HG03064 (cell line): ENCODE measurements at regions not wholly inside any gene's neighbourhood (a gene's known extent, or its start where the extent isn't known, plus 50 kb on each side); places are given as distances from the start of the nearest gene placed in this dataset.
"Not testable (repeated sequence)": the region's sequence is repeated elsewhere in the genome, so short reads cannot be mapped to it uniquely, and the experiment has no call there.

Source experiments
- ATAC-seq: cut with Tn5 transposase; IDR thresholded peaks from one replicate; pipeline ENCODE4 v1.9.1; 2021; ENCODE audit warnings: low read depth; ENCODE audit not compliant: unreplicated experiment

DNA sequence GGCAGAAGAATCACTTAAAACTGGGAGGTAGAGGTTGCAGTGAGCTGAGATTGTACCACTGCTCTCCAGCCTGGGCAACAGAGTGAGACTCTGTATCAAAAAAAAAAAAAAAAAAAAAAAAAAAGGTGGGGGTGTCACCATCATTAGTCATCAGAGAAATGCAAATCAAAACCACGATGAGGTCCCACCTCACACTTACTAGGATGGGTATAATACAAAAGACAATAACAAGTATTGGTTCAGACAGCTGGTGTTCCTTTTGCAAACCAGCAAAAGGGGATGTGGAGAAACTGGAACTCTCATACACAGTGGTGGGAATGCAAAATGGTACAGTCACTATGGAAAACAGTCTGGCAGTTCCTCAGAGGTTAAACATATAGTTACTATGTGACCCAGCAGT, 78.7 kb upstream of the TSC22D2 start:
- ATAC-seq: no peak

DNA sequence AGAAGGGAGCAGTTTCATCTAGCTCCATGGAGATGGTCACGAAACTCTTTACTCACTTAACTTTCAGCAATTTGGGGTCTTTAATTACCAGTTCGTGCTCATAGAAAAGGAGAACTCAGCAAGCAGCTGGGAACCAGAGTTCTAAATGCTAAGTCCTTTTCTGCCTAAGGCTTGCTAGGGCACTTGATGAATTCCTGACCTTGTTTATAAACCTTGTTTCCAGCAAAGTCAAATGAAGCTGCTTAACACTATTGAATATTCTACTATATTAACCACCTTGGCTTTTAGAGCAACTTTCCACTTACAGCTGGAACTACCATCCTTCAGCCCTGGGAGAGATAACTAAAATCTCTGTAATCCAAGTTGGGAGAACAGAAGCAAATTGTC, 79.5 kb upstream of the TSC22D2 start:
- no peak for ATAC-seq

DNA sequence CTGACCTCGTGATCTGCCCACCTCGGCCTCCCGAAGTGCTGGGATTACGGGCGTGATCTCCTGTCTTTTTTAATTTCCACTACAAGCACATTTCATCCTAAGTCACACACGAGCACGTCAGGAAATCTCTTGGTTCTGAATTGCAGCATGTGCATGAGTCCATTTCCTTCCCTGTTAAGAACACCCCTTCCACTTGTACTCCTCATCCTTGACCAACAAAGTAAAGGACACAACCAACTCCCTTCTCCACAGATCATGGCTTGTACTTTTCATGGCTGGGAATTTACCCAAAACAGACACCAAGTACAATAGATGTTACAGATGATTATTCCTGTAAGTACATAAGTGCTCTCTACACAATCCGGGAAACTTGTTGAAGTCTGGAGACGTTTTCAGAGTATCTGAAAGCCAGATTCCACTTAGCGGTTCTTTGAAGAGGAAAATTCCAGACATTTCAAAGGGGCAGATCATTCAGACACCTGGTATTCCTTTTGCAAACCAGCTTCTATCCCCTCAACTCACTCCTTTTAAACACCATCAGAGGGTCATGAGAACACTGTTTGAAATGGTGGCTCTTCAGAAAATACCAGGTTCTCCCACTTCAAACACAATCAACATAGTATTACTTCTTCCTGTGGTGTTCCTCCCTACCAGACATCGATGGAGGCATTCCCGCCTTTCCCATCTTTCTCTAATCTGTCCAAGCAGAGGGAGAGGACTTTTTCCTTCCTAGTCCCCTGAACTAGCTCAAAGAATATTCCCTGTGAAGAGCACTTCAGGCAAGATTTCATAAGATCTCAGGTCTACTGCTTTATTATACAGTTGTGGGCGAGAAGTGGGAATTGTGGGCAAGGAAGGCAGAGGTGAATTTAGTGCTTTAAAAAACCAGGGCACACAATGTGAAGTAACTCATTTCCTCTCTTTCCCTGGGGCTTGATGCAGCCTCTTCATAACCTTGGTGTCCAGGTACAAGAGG, 80.1 kb upstream of the TSC22D2 start:
- ATAC-seq: no peak

DNA sequence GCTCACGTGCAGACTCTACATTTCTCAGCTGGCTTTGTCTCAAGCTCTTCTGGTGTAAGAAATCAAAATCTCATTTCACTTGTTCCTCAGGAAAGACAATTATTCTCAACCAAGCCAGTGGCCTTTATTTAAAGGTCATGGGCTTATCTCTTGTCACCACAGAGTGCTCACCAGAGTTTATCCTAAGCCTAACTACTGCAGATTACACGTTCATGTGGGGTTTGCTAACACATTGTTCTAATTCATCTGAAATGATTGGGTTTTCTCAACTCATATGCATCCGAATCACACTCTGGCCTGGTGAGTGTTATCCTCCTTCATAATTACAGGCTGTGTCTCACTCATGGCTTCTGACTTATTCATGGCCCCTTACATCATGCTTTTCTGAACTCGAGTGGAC, 83.3 kb upstream of the TSC22D2 start:
- no peak for ATAC-seq

DNA sequence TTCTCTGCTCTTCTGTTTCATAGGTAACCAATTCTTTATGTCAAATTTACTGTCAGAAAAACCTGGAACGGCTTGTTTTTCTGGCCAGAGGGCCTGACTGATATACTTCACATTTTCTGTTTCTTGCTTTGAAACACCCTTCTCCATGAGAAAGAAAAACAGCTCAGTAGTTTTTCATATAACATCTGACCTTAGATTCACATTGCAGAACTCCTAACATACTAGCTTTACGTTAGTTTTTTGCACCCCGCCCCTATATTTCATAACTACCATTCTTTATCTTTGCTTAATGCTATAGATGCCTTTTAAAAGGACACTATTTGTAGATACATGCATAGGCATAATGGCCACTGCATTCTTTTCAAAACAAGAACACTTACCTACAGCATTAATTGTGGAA, 83.9 kb upstream of the TSC22D2 start:
- ATAC-seq: no peak

DNA sequence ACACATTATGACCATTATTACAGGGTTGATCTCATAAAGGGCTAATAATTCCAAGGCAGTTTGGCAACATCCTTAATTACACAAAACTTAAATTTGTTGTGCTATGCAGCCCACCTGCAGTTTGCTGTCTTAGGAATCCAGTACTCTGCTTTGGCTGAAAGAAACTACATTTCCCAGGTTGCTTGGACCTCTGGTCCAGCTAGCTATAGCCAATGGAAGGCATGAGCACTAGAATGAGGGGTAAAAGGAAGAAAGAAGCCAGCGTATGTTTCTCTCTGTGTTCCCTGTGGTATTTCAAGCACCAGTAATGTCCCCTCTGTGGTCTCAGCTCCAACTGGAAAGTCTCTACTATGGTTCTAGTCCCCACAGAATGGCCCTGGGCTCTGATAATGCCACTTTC, 84.3 kb upstream of the TSC22D2 start:
- no peak for ATAC-seq

DNA sequence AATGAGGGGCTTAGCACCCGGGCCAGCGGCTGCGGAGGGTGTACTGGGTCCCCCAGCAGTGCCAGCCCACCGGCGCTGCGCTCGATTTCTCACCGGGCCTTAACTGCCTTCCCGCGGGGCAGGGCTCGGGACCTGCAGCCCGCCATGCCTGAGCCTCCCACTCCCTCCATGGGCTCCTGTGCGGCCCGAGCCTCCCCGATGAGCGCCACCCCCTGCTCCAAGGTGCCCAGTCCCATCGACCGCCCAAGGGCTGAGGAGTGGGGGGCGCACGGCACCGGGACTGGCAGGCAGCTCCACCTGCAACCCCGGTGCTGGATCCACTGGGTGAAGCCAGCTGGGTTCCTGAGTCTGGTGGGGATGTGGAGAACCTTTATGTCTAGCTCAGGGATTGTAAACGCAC, 85.0 kb upstream of the TSC22D2 start:
- not testable (repeated sequence) for ATAC-seq

DNA sequence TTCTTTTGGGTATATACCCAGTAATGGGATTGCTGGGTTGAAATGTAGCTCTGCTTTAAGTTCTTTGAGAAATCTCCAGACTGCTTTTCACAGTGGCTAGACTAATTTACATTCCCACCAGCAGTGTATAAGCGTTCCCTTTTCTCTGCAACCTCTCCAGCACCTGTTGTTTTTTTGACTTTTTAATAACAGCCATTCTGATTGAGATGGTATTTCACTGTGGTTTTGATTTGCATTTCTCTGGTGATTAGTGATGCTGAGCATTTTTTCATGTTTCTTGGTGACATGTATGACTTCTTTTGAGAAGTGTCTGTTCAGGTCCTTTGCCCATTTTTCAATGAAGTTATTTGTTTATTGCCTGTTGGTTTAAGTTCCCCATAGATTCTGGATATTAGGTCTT, 87.1 kb upstream of the TSC22D2 start:
- not testable (repeated sequence) for ATAC-seq

DNA sequence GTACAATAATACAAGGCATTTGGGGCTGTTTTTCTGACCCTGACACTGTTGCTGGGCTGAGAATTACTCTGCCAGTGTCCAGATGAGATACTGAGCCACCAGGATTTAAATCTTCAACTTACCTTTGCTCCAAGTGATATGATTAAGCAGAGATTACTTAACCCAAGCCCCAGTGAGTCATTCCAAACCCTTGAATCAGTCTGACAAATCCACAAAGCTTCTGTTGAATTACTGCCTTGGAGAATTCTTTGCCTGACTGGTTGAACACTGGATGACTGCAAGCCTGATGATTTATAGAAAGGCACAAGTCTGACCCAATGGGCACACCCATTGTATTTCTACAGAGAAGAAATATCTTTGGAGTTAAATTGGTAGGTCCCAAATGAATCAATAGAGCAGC, 88.2 kb upstream of the TSC22D2 start:
- no peak for ATAC-seq

DNA sequence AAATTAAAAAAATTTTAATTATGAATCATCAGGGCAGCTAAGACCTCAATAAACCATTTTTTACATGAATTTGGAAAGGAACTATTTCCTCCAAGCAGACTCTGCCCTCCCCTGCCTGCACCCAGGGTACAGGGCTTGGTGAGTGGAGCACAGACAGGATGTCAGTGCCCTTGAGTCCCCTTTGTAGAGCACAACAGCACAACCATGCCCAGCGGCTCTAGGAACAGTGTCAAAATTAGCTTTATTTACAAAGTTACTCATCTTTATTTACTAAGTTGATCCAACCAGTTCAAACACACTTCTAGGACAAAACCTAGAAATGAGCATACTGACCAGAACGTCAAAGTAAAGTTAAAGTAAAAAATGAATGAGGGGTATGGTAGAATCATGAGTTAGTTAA, 90.6 kb upstream of the TSC22D2 start:
- no peak for ATAC-seq

DNA sequence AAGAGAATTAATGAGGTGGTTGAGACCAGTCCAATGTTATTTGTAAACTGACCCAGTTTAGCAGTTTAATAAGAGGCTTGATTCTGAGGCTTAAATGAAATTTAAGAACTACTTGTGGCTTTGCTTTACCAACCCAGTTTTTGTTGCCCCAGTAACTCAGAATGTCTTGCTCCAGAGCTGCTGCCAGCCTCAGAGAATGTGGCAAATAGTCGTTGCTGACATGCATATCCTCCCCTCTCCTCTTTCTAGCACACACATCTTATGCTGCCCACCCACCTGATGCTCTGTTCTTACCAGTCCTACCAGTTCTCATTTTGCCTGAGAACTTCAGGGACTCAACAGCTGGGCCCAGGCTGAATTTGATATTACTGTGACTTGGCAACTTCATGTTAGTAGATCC, 92.4 kb upstream of the TSC22D2 start:
- no peak for ATAC-seq

DNA sequence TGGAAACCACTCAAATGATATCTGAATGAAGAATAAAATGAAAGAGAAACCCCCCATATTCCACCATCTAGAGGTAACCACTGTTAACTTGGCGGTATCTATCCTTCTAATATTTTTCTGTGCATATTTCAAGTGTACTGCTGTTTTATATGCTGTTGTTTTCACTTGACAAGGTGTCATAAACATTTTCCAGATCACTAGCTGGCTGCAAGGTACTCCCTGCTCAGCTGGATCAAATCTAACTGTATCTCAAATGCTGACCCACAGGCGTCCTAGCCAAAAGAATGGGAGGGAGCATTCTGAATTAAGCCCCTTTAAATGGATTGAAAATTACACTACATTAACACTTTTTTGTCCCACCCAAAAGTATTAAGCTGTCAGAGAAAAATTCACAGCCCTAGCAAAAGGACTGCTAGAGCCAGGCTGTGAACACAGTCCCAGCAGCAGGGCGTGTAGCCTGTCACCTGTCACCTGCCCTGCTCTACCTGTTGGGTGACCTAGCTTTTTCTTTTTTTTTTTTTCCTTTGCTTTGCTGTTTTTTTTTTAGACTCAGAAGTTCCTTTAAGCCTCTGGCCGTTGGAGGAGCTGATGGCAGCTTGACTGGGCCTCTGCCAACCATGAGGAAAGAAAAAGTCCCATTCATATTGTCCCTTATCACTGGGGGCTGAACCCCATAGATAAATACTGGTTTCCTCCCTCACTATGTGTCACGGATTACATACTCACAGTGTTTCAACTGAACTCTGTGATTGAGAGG, 93.7 kb upstream of the TSC22D2 start:
- ATAC-seq: no peak

DNA sequence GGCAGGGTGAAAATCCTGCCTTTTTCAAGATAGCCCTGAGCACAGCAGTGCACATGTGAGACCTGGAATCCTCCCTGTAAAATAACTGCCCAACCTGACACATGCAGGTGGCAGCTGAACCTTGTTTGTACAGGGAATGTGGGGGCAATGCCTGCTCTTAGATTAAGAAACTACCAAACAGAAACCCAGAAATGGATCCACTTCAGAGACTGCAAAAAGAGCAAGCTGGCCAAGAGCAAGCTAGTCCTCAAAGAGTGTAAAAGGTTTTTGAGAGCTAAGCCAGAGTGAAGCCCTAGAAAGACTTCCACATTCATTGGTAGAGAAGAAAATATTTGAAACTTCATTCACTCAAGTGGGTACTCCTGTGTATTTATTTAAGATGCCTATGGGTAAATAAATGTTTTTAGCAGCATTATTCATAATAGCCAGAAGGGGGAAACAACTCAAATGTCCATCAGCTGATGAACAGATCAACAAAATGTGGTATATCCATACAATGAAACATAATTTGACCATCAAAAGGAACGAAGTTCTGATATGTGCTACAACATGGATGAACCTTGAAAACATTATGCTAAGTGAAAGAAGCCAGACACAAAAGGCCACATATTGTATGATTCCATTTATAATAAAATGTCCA, 96.0 kb upstream of the TSC22D2 start:
- no peak for ATAC-seq

DNA sequence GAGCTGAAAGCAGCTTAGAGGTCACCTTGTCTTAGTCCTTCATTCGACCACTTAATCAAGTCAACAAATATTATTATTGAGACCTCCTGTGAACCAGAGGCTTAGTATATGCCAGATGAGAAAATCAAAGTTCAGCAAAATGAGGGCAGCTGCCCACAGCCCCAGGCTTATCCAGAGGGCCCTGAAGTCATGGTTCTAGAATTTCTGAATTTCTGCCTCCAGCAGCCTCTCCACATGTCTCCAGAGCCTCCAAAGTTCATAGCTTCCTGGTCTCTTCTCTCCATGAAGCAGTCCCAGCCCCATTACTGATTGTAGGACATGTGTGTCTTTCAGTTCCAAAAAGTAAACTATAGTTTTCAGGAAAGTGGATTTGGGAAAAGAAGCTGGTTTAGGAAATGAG, 96.9 kb upstream of the TSC22D2 start:
- no peak for ATAC-seq

DNA sequence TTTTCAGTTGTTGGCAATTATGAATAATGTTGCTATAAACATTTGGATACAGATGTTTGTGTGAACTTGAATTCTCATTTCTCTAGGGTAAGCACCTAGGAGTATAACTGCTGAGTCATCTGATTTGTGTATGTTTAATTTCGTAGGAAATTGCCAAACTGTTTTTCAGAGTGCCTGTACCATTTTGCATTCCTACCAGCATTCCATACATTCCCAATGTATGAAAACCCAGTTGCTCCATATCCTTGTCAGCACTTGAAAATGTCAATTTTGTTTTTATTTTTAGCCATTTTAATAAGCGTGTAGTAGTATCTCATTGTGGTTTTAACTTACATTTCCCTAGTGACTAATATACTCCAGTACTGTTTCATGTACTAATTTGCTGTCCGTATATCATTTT, 98.5 kb upstream of the TSC22D2 start:
- ATAC-seq: no peak

DNA sequence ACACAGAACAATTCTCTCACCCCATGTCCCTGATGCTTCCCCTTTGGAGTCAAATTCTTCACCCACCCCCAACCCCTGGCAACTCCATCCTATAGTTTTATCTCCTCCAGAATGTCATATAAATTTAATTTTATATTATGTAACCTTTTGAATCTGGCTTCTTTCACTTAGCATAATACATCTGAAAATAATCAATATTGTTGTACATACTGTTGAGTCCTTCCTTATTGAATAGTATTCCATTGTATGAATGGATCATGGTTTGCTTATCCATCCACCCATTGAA, 98.9 kb upstream of the TSC22D2 start:
- no peak for ATAC-seq

DNA sequence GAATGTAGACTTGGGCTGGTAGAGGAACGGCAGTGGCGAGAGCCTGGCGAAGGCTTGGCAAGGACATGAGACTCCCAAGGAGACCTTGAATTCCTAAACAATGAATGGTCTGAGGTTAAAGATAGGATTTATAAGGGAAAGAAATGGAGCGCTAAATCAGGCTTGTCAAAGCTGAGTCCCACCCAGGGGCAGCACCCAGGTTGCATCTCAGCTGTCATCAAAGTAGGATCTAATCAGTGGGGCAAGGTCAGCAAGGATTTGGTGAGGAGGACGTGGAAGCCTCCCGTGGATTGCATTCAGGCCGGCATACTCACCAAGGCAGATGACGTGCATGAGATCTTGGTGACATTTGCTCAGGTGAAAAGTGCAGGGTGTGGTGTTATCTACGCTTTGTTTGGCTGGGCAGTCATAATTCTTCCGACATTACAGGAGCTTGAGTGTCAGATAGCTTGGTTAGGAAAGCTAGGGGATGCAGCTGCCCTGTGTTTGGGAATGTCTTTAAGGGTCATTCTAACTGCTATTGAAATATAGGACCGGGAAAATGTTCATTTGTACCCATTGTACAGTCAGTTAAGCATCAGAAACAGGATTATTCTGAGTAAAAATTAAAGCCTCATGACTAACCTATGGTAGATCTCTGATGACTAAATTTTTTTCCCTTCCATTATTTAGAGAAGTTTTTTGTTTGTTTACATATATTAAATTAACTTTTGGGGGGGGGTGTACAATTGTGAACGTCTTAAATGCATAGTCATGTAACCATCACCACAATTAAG, 99.4 kb upstream of the TSC22D2 start:
- no peak for ATAC-seq

DNA sequence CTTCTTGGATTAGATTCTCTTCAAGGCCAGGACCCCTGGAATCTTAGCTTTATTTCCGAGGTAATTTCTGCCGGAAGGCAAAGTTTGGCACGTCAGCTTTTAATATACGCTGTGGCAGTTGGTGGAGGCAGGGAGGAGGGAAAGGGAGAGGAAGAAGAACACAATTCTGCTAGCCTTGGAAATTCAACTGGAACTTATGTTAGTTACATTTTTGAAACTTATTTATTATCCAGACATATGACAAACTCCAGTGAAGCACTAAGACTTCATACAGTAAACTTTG, 100.1 kb upstream of the TSC22D2 start:
- no peak for ATAC-seq

DNA sequence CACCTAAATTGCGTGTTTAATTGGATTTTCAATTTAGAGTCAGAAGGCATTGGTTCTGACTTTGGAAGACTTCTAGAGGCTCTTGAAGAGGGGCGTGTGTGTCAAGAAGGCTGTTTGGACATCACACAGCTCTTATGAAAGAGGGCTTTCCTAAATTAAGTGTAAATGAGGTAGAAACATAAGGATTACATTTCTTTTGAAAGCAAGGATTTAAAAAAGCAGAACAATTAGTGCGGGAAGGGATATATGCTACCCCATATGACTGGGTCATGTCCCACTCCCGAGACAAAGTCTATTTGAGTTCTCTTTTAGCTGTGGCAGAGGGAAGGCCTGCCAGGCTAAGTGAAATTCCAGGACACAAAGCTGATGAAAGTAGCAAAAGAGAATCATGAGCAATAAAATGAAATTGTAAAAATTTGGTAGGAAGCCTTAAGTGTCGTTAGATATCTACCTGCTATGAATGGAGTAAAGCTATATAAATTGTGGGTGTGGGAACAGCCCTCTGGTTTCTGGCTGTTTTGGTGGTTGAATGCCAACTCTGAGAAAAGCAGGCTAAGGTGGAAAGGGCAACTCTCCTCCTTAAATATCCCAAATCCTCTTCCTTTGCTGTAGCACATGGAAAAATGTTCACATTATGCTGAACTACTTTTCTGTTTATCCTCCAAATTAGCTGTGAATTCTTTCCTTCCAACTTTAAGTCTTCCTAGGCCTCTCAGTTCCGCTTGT, 100.6 kb upstream of the TSC22D2 start:
- ATAC-seq: no peak

DNA sequence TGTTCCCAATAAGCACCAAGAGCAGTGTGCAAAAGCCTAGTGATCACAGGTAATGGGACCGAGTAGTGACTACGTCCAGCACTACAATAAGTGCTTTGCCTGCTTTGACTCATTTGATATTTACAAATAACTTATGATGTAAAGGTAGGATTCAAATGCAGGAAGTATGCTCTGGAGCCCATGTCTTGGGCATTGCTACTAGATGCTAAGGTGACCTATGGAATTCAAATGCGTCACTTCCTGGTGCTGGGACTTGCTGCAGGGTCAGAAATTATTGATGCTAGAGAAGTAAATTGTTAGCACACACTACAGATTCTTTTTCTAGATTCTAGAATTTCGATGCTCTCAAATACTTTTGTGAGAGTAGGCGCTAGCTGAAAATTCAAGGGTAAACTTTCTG, 101.2 kb upstream of the TSC22D2 start:
- no peak for ATAC-seq
